ENCODE measurements at regions not wholly inside any gene's neighbourhood (a gene's known extent, or its start where the extent isn't known, plus 50 kb on each side); places are given as distances from the start of the nearest gene placed in this dataset.
"Not testable (repeated sequence)": the region's sequence is repeated elsewhere in the genome, so short reads cannot be mapped to it uniquely, and the experiment has no call there.

DNA sequence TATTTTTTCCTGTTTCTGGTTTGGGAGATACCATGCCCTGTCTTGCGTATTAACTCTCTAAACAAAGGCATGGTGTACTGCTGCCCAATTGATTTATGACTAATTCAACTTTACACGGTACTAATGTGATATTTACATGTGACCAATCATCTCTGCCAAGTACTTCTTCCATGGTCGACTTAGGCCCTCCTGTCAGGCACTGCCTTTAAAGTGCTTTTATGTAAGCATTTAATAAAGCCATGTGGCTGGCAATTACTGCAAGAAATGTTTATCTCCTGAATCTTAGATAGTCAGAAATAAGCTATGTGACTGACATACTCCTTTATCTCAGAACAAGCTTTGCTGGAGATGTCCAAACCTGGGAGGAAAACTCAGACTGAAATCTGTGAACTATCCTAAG, 323.4 kb downstream of the BTBD3 start:
- H2AFZ ChIP-seq (ENCODE audit: low read length): no peak overlapping the region
- no peak overlapping the region for H3K4me3 ChIP-seq (ENCODE audit: low read length)
- H3K27ac ChIP-seq (ENCODE audit: low read length): no peak overlapping the region
- H3K9me2 ChIP-seq (replicated peaks; ENCODE audit: insufficient read depth, low read length): no peaks in the 10 kb centered on the region
- H3K27me3 ChIP-seq (ENCODE audit: low read length): no peaks in the 10 kb centered on the region
- no peaks in the 10 kb centered on the region for H3K36me3 ChIP-seq (ENCODE audit: insufficient read depth, low read length)
- H3K9me3 ChIP-seq (ENCODE audit: low read length): peaks cover 25% of the 10 kb centered on the region
- no peak for DNase-seq
- H4K20me1 ChIP-seq (ENCODE audit: insufficient read depth, low read depth, low read length): no peaks in the 10 kb centered on the region
- no peaks in the 10 kb centered on the region for H3K4me1 ChIP-seq (ENCODE audit: low read length)
- H3K9ac ChIP-seq (ENCODE audit: low read length): no peak overlapping the region
- no peaks in the 10 kb centered on the region for H3K79me2 ChIP-seq (ENCODE audit: low read length)
- no peak overlapping the region for H3K4me2 ChIP-seq (ENCODE audit: low read depth, low read length, poor library complexity, severe bottlenecking)

DNA sequence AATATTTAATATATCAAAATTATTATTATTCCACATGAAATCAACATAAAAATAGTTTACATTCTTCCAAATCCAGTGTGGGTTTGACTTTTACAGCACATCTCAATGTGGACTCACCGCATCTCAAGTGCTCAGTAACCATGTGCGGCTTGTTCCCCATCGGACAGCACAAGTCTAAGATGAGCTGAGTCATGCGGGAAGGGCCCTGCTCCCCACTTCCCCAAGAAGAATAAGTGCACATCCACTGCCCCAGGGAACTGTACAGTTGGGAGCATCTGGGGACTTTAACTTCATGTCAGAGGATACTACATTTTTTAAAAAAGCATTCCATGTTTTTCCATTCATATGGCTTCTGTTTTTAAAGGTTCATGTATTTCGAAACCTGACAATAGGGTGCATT, 325.6 kb downstream of the BTBD3 start:
- Histone ChIP-seq H2AFZ (ENCODE audit: low read length) (no peak overlapping the region), H3K9me2 (replicated peaks; ENCODE audit: insufficient read depth, low read length) (no peaks in the 10 kb centered on the region), H3K4me2 (ENCODE audit: low read depth, low read length, poor library complexity, severe bottlenecking) (no peak overlapping the region), H3K9me3 (ENCODE audit: low read length) (peaks cover 40% of the 10 kb centered on the region), H3K36me3 (ENCODE audit: insufficient read depth, low read length) (no peaks in the 10 kb centered on the region), H3K4me1 (ENCODE audit: low read length) (no peaks in the 10 kb centered on the region), H3K9ac (ENCODE audit: low read length) (no peak overlapping the region), H3K27ac (ENCODE audit: low read length) (no peak overlapping the region), H3K4me3 (ENCODE audit: low read length) (no peak overlapping the region), H3K79me2 (ENCODE audit: low read length) (no peaks in the 10 kb centered on the region), H4K20me1 (ENCODE audit: insufficient read depth, low read depth, low read length) (no peaks in the 10 kb centered on the region), H3K27me3 (ENCODE audit: low read length) (no peaks in the 10 kb centered on the region)
- DNase-seq: no peak

DNA sequence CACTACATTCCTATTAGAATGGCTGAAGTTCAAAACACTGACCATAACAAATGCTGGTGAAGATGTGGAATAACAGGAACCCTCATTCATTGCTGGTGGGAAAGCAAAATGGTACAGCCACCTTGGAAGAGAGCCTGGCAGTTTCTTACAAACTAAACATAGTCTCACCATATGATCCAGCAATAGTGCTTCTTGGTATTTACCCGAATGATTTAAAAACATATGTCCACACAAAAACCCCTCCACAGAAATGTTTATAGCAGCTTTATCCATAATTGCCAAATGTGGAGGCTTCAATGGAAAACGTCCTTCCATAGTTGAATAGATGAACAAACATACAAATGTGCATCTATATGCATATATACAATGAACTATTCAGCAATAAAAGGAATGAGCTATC, 330.8 kb downstream of the BTBD3 start:
- H2AFZ ChIP-seq (ENCODE audit: low read length): no peak overlapping the region
- H3K27me3 ChIP-seq (ENCODE audit: low read length): no peaks in the 10 kb centered on the region
- no peaks in the 10 kb centered on the region for H3K4me1 ChIP-seq (ENCODE audit: low read length)
- no peak overlapping the region for H3K27ac ChIP-seq (ENCODE audit: low read length)
- no peak for DNase-seq
- H3K36me3 ChIP-seq (ENCODE audit: insufficient read depth, low read length): no peaks in the 10 kb centered on the region
- no peaks in the 10 kb centered on the region for H3K9me2 ChIP-seq (replicated peaks; ENCODE audit: insufficient read depth, low read length)
- H3K79me2 ChIP-seq (ENCODE audit: low read length): no peaks in the 10 kb centered on the region
- no peak overlapping the region for H3K4me2 ChIP-seq (ENCODE audit: low read depth, low read length, poor library complexity, severe bottlenecking)
- H4K20me1 ChIP-seq (ENCODE audit: insufficient read depth, low read depth, low read length): no peaks in the 10 kb centered on the region
- no peak overlapping the region for H3K9ac ChIP-seq (ENCODE audit: low read length)
- no peak overlapping the region for H3K4me3 ChIP-seq (ENCODE audit: low read length)
- peaks cover 26% of the 10 kb centered on the region for H3K9me3 ChIP-seq (ENCODE audit: low read length)

DNA sequence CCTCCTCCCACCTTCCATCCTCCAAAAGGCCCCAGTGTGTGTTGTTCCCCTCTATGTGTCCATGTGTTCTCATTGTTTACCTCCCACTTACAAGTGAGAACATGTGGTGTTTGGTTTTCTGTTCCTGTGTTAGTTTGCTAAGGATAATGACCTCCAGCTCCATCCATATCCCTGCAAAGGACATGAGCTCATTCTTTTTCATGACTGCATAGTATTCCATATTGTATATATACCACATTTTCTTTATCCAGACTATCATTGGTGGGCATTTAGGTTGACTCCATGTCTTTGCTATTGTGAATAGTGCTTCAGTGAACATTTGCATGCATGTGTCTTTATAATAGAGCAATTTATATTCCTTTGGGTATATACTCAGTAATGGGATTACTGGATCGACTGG, 333.0 kb downstream of the BTBD3 start:
- H3K4me2 ChIP-seq (ENCODE audit: low read depth, low read length, poor library complexity, severe bottlenecking): not testable (repeated sequence)

DNA sequence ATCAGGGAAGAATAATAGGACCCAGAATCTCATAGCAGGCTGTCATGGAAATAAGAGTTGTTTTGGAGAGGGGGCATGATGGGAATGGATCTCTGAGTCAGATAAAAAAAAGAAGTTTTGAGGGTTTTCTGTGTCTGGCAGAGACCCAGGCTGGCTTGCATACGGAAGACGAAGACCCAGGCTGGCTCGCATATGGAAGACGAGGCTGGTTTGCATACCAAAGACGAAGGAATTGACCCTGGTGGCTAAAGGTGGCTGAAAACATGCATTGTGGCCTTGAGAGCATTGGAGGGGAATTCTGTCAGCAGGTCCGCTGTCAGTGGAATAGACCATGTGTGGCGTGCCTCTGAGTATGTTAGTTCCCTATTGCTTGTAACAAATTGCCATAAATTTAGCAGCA, 335.1 kb downstream of the BTBD3 start:
- no peaks in the 10 kb centered on the region for H3K27me3 ChIP-seq (ENCODE audit: low read length)

More for the DNA sequence above, 333.0 kb downstream of the BTBD3 start:
- not testable (repeated sequence) for H3K79me2 ChIP-seq (ENCODE audit: low read length); H2AFZ ChIP-seq (ENCODE audit: low read length); H3K4me3 ChIP-seq (ENCODE audit: low read length); H3K9ac ChIP-seq (ENCODE audit: low read length); H3K9me2 ChIP-seq (replicated peaks; ENCODE audit: insufficient read depth, low read length); H3K4me1 ChIP-seq (ENCODE audit: low read length); H3K27me3 ChIP-seq (ENCODE audit: low read length); H3K36me3 ChIP-seq (ENCODE audit: insufficient read depth, low read length); H3K27ac ChIP-seq (ENCODE audit: low read length); DNase-seq; H4K20me1 ChIP-seq (ENCODE audit: insufficient read depth, low read depth, low read length)
- peaks cover 22% of the 10 kb centered on the region for H3K9me3 ChIP-seq (ENCODE audit: low read length)

DNA sequence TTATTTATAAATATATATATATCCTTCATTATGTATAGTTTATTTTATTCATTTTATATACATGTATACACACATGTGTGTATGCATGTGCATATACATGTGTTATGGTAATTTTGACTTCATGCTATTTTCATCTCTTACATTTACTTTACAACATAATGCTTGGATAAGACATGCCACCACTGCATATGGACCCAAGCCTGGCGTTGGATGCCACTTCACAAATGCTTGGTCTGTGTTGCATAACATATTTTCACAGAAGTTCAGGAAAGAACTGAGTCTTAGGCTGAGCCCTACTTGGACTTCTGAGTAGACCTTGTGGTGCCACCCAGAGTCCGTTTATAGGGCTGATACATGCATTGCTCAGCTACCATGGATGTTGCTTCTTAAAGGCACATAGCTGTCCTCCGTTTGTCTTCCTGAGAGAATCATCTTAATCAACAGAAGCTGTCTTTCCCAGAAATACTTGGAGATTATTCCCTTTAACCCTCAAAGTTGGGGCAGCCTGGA, 337.8 kb downstream of the BTBD3 start:
- no peaks in the 10 kb centered on the region for H3K36me3 ChIP-seq (ENCODE audit: insufficient read depth, low read length)
- no peak overlapping the region for H3K9ac ChIP-seq (ENCODE audit: low read length)
- no peak overlapping the region for H3K4me2 ChIP-seq (ENCODE audit: low read depth, low read length, poor library complexity, severe bottlenecking)
- H3K4me1 ChIP-seq (ENCODE audit: low read length): no peaks in the 10 kb centered on the region
- no peak overlapping the region for H2AFZ ChIP-seq (ENCODE audit: low read length)
- DNase-seq: no peak
- no peaks in the 10 kb centered on the region for H3K9me2 ChIP-seq (replicated peaks; ENCODE audit: insufficient read depth, low read length)
- no peaks in the 10 kb centered on the region for H4K20me1 ChIP-seq (ENCODE audit: insufficient read depth, low read depth, low read length)
- H3K79me2 ChIP-seq (ENCODE audit: low read length): no peaks in the 10 kb centered on the region
- no peak overlapping the region for H3K4me3 ChIP-seq (ENCODE audit: low read length)
- H3K27me3 ChIP-seq (ENCODE audit: low read length): no peaks in the 10 kb centered on the region
- no peak overlapping the region for H3K27ac ChIP-seq (ENCODE audit: low read length)
- H3K9me3 ChIP-seq (ENCODE audit: low read length): peaks cover 21% of the 10 kb centered on the region

More for the DNA sequence above, 335.1 kb downstream of the BTBD3 start:
- no peaks in the 10 kb centered on the region for H3K36me3 ChIP-seq (ENCODE audit: insufficient read depth, low read length)
- H3K79me2 ChIP-seq (ENCODE audit: low read length): no peaks in the 10 kb centered on the region
- no peak overlapping the region for H2AFZ ChIP-seq (ENCODE audit: low read length)
- no peak overlapping the region for H3K9ac ChIP-seq (ENCODE audit: low read length)
- no peak overlapping the region for H3K4me2 ChIP-seq (ENCODE audit: low read depth, low read length, poor library complexity, severe bottlenecking)
- no peak overlapping the region for H3K4me3 ChIP-seq (ENCODE audit: low read length)
- H3K4me1 ChIP-seq (ENCODE audit: low read length): no peaks in the 10 kb centered on the region
- no peaks in the 10 kb centered on the region for H3K9me2 ChIP-seq (replicated peaks; ENCODE audit: insufficient read depth, low read length)
- no peak for DNase-seq
- H3K27ac ChIP-seq (ENCODE audit: low read length): no peak overlapping the region
- H3K9me3 ChIP-seq (ENCODE audit: low read length): peaks cover 23% of the 10 kb centered on the region
- H4K20me1 ChIP-seq (ENCODE audit: insufficient read depth, low read depth, low read length): no peaks in the 10 kb centered on the region

DNA sequence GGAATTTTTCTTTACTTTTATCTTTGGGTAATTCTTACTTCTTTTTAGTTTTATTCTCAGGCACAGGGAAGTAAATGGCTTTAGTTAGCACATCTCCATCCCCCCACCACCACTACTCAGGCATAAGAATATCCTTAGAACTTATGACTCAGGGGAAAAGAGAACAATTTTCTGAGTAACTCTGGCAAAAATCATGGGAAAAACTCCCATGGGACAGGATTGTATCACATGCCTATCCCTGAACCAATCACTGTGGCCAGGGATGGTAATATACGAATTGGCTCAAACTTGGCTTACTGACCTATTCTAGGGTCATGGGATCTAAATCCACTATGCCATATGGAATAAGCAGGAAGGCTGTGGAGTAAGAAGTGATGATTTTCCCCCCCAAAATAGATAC, 339.1 kb downstream of the BTBD3 start:
- Histone ChIP-seq H3K79me2 (ENCODE audit: low read length) (no peaks in the 10 kb centered on the region), H3K27ac (ENCODE audit: low read length) (no peak overlapping the region), H3K36me3 (ENCODE audit: insufficient read depth, low read length) (no peaks in the 10 kb centered on the region), H3K9me2 (replicated peaks; ENCODE audit: insufficient read depth, low read length) (no peaks in the 10 kb centered on the region), H4K20me1 (ENCODE audit: insufficient read depth, low read depth, low read length) (no peaks in the 10 kb centered on the region), H3K4me3 (ENCODE audit: low read length) (no peak overlapping the region), H2AFZ (ENCODE audit: low read length) (no peak overlapping the region), H3K9ac (ENCODE audit: low read length) (no peak overlapping the region), H3K27me3 (ENCODE audit: low read length) (no peaks in the 10 kb centered on the region), H3K9me3 (ENCODE audit: low read length) (peaks cover 22% of the 10 kb centered on the region), H3K4me2 (ENCODE audit: low read depth, low read length, poor library complexity, severe bottlenecking) (no peak overlapping the region), H3K4me1 (ENCODE audit: low read length) (no peaks in the 10 kb centered on the region)
- DNase-seq: no peak

DNA sequence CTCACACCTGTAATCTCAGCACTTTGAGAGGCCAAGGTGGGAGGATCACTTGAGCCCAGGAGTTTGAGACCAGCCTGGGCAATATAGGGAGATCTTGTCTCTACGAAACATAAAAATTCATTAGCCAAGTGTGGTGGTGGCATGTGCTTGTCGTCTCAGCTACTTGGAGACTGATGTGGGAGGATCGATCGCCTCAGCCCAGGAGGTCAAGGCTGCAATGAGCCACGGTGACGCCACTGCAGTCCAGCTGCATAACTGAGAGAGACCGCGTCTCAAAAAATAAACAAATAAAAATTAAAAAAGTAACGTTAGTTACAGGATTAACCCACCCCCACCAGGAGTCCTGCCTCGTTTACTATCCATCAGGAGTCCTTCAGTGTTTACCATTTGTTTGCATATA, 345.1 kb downstream of the BTBD3 start:
- peaks cover 8% of the 10 kb centered on the region for H3K9me3 ChIP-seq (ENCODE audit: low read length)
- H3K27me3 ChIP-seq (ENCODE audit: low read length): no peaks in the 10 kb centered on the region
- no peaks in the 10 kb centered on the region for H3K4me1 ChIP-seq (ENCODE audit: low read length)
- H3K36me3 ChIP-seq (ENCODE audit: insufficient read depth, low read length): no peaks in the 10 kb centered on the region
- H2AFZ ChIP-seq (ENCODE audit: low read length): no peak overlapping the region
- no peak overlapping the region for H3K9ac ChIP-seq (ENCODE audit: low read length)
- H3K9me2 ChIP-seq (replicated peaks; ENCODE audit: insufficient read depth, low read length): no peaks in the 10 kb centered on the region
- no peaks in the 10 kb centered on the region for H4K20me1 ChIP-seq (ENCODE audit: insufficient read depth, low read depth, low read length)
- H3K4me2 ChIP-seq (ENCODE audit: low read depth, low read length, poor library complexity, severe bottlenecking): no peak overlapping the region
- no peak for DNase-seq
- H3K4me3 ChIP-seq (ENCODE audit: low read length): no peak overlapping the region
- H3K27ac ChIP-seq (ENCODE audit: low read length): no peak overlapping the region
- no peaks in the 10 kb centered on the region for H3K79me2 ChIP-seq (ENCODE audit: low read length)

DNA sequence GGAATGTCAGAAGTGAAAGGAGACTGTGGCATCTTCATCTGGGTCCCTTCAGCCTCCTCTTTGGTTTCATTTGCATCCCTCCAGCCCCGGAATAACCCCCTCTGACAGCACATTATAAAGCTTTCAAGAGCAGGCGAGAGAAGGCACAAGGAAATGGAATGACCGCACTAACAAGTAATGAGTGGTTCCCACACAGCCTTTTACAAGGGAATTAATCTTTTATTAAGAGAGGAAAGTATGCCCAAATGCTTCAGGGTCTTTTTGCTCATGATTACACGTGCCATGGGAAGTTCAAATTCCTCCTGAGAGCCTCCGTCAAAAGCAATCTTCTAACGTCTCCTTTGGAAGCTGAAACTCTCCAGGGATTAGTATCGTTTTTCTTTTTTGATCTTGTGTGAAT, 347.0 kb downstream of the BTBD3 start:
- Histone ChIP-seq H3K9me2 (replicated peaks; ENCODE audit: insufficient read depth, low read length) (no peaks in the 10 kb centered on the region), H4K20me1 (ENCODE audit: insufficient read depth, low read depth, low read length) (no peaks in the 10 kb centered on the region), H3K4me3 (ENCODE audit: low read length) (no peak overlapping the region), H2AFZ (ENCODE audit: low read length) (no peak overlapping the region), H3K36me3 (ENCODE audit: insufficient read depth, low read length) (no peaks in the 10 kb centered on the region), H3K4me1 (ENCODE audit: low read length) (no peaks in the 10 kb centered on the region), H3K9me3 (ENCODE audit: low read length) (peaks cover 3% of the 10 kb centered on the region), H3K27ac (ENCODE audit: low read length) (no peak overlapping the region), H3K27me3 (ENCODE audit: low read length) (no peaks in the 10 kb centered on the region), H3K4me2 (ENCODE audit: low read depth, low read length, poor library complexity, severe bottlenecking) (no peak overlapping the region), H3K79me2 (ENCODE audit: low read length) (no peaks in the 10 kb centered on the region), H3K9ac (ENCODE audit: low read length) (no peak overlapping the region)
- DNase-seq: no peak
